Bronchial epithelial cell (primary cell): ENCODE measurements at regions not wholly inside any gene's neighbourhood (a gene's known extent, or its start where the extent isn't known, plus 50 kb on each side); places are given as distances from the start of the nearest gene placed in this dataset.

Experiments
- DNase-seq: peaks from one replicate; pipeline ENCODE4 v3.0.0-alpha.2; 2010; ENCODE audit warnings: low read depth
- FAIRE-seq: peaks from 2 replicates; lab custom pipeline; 2011; peaks lifted over from hg19 to GRCh38; lab: Jason Lieb, UNC
- H3K27me3 ChIP-seq: 2 replicates; pipeline ENCODE4 v1.5.1; 2011; ENCODE audit warnings: low read length; ENCODE audit not compliant: control insufficient read depth, insufficient read depth
- H3K36me3 ChIP-seq: 2 replicates; pipeline ENCODE4 v1.5.1; 2011; ENCODE audit warnings: low read length; ENCODE audit not compliant: control insufficient read depth, insufficient read depth
- H3K4me3 ChIP-seq: 2 replicates; pipeline ENCODE4 v1.5.1; 2011; ENCODE audit warnings: mild to moderate bottlenecking, low read depth, low read length, control low read depth
- TF ChIP-seq, protein P1 (sequence below): IDR thresholded peaks from 2 replicates; pipeline ENCODE4 v1.5.1; 2011; ENCODE audit warnings: mild to moderate bottlenecking, moderate library complexity, low read length, control low read depth, inconsistent platforms; ENCODE audit not compliant: insufficient read depth, severe bottlenecking

DNA sequence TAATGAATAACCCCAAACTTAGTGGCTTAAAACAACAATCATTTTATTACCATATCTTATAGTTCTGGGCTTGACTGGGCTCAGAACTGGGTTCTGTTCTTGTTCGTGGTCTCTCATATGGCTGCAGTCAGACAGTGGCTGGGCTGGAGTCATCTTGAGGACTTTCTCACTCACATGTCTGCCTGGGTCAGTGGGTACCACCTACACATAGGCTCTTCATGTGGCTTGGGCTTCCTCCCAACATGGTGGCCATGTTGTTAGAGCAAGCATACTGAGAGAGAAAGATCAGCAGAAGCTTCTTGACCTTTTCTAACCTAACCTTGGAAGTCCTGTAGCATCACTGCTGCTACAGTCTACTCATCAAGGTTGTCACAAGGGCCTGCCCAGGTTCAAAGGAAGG, 158.6 kb upstream of the SDK2 start:
- FAIRE-seq (no peak), DNase-seq (no peak)
- Histone ChIP-seq H3K4me3 (no peak overlapping the region), H3K27me3 (no peaks in the 10 kb centered on the region), H3K36me3 (no peaks in the 10 kb centered on the region)
- TF ChIP-seq, protein P1, sequence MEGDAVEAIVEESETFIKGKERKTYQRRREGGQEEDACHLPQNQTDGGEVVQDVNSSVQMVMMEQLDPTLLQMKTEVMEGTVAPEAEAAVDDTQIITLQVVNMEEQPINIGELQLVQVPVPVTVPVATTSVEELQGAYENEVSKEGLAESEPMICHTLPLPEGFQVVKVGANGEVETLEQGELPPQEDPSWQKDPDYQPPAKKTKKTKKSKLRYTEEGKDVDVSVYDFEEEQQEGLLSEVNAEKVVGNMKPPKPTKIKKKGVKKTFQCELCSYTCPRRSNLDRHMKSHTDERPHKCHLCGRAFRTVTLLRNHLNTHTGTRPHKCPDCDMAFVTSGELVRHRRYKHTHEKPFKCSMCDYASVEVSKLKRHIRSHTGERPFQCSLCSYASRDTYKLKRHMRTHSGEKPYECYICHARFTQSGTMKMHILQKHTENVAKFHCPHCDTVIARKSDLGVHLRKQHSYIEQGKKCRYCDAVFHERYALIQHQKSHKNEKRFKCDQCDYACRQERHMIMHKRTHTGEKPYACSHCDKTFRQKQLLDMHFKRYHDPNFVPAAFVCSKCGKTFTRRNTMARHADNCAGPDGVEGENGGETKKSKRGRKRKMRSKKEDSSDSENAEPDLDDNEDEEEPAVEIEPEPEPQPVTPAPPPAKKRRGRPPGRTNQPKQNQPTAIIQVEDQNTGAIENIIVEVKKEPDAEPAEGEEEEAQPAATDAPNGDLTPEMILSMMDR: no peak

DNA sequence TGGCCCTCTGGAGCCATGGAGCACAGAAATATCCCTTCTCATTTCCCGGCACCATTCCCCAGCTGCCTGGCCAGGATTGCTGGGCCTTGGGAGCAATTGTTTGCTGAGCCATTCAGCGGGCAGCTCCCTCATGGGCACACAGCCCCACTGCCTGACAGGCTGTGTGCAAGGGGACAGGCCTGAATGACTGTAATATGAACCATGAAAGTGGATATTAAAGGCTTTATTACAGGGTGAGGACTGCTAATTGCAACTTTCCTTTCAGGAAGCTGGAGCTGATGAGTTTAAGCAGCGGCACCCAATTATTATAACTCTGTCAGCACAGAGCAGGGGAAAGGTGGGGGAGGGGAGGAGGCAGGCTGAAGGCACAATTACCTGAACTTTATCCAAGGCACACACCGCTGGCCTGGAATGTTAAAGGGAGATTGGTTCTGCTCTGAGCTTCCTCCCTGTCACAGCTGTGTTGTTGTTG, 159.8 kb upstream of the SDK2 start:
- no peaks in the 10 kb centered on the region for H3K36me3 ChIP-seq
- no peak for FAIRE-seq
- TF ChIP-seq, protein P1: no peak
- no peak overlapping the region for H3K4me3 ChIP-seq
- H3K27me3 ChIP-seq: no peaks in the 10 kb centered on the region
- DNase-seq: no peak

GRCh38 chr17:73806768-73807167, 162.5 kb upstream of the SDK2 start:
- Histone ChIP-seq H3K4me3 (no peak overlapping the region), H3K27me3 (no peaks in the 10 kb centered on the region), H3K36me3 (no peaks in the 10 kb centered on the region)
- TF ChIP-seq, protein P1: no peak
- DNase-seq (no peak), FAIRE-seq (no peak)

DNA sequence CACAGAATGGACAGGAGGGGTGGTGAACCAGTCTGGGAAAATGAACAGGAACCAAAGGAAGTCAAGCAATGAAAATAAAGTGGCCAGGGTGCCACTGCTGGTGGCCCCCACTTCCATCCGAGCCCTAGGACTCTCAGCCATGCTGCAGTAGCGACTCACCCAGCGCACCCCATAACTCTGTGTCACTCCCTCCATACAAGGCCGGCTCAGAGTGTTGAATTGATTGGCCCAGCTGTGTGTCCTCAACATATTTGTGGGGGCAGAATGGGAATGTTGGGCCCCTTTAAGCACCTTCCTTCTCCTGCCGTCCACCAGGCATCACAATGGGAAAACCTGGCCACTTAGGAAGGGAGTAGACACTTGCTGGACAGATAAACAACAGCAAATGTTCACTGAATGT, 169.0 kb upstream of the SDK2 start:
- DNase-seq: no peak
- TF ChIP-seq, protein P1: no peak
- peaks cover 2% of the 10 kb centered on the region for H3K27me3 ChIP-seq
- H3K4me3 ChIP-seq: no peak overlapping the region
- H3K36me3 ChIP-seq: no peaks in the 10 kb centered on the region
- FAIRE-seq: peak; percentile 52

DNA sequence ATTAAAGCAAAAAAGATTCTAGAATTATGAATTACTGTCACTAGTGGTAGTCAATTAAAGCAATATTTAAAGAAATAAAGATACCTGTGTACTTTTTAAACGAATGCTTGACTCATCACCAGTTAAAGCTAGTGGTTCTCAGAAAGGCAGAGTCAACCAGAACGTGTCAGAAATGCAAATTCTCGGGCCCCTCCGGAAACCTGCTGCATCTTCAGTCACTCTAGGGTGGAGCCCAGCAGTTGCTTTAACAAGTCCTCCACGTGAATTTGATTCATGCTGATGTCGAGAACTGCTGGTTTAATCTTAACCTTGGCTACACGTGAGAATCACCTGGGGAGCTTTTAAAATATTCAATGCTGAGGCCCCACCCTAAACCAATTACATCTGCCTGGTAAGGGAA, 169.8 kb upstream of the SDK2 start:
- Histone ChIP-seq H3K36me3 (no peaks in the 10 kb centered on the region), H3K27me3 (peaks cover 2% of the 10 kb centered on the region), H3K4me3 (no peak overlapping the region)
- FAIRE-seq: no peak
- no peak for DNase-seq
- TF ChIP-seq, protein P1: no peak

DNA sequence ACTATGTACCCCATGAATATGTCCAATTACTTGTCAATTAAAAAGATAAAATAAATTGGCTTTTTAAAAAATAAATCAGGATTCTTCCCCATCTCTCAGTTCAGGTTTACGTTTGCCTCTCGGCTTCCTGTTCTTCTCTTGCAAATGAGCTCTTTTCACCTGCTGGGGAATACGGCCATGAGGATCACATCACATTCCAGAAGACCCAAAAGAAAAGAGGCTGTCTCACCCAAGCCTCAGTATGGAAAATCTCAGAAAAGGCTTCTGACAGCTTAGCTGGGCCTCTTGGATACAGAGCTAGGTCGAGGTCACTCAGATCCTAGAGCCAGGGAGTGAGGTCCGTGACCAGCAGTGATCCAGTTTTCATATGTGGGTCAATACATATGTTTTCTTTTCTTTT, 171.2 kb upstream of the SDK2 start:
- no peak for DNase-seq
- no peak for FAIRE-seq
- Histone ChIP-seq H3K4me3 (no peak overlapping the region), H3K27me3 (peaks cover 2% of the 10 kb centered on the region), H3K36me3 (no peaks in the 10 kb centered on the region)
- TF ChIP-seq, protein P1: no peak
